Type B pancreatic cell (in vitro differentiated cells): ENCODE measurements at regions not wholly inside any gene's neighbourhood (a gene's known extent, or its start where the extent isn't known, plus 50 kb on each side); places are given as distances from the start of the nearest gene placed in this dataset.

Source experiments
- DNase-seq: peaks from one replicate; pipeline ENCODE4 v3.0.0; 2021; ENCODE audit warnings: mixed read lengths; ENCODE audit not compliant: unreplicated experiment; ENCODE audit errors: extremely low spot score
- H3K27ac Mint-ChIP-seq: 2 replicates; pipeline ENCODE4 v1.8.0; 2021; ENCODE audit warnings: mild to moderate bottlenecking, mixed read lengths
- H3K27me3 Mint-ChIP-seq: 2 replicates; pipeline ENCODE4 v1.8.0; 2021; ENCODE audit warnings: mixed read lengths
- H3K36me3 Mint-ChIP-seq: 2 replicates; pipeline ENCODE4 v1.8.0; 2021; ENCODE audit warnings: mixed read lengths
- H3K4me1 Mint-ChIP-seq: one replicate; pipeline ENCODE4 v1.8.0; 2021; ENCODE audit warnings: mixed read lengths; ENCODE audit not compliant: unreplicated experiment
- H3K4me3 Mint-ChIP-seq: 2 replicates; pipeline ENCODE4 v1.8.0; 2021; ENCODE audit warnings: mild to moderate bottlenecking, mixed read lengths
- H3K9me3 Mint-ChIP-seq: 2 replicates; pipeline ENCODE4 v1.8.0; 2021; ENCODE audit warnings: mixed read lengths
- CTCF ChIP-seq: fragments of 200-600 bp; sonication (generic); conservative IDR thresholded peaks from 2 replicates; pipeline ENCODE4 v1.5.0; 2021; ENCODE audit warnings: antibody characterized with exemption, mild to moderate bottlenecking

DNA sequence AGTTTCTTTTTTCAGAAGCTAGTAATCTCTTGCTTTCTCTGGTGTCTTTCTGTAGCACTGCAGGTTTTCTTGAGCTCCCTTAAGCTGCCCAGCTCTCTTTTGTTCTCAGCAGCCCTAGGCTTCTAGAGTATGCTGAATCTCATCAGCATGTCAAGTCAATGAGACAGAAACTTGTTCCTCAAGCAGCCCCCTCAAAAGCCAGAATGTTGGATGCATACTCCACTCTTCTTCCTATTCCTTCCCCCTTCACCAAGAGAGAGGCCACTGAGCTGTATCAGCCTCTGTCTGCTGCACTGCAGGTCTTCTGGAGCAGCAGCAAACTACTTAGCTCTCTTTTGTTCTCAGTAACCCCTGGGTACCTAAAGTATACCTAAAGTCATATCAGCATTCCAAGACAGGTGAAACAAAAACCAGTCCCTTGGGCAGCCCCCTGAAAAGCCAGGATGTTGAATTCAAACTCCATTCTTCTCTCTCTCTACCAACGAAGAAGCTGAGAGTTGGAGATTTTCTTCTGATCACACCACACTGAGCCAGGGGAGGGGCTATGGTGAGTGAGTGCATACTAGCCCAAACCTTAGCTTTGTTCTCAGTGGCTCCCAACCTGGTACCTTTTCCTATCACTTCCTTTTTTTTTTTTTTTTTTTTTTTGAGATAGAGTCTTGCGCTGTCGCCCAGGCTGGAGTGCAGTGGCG is 73.3 kb upstream of the WAC start:
- no peak for TF ChIP-seq CTCF
- no peak for DNase-seq
- H3K4me1 Mint-ChIP-seq = peaks cover 19% of the 10 kb centered on the region
- peaks cover 7% of the 10 kb centered on the region for H3K9me3 Mint-ChIP-seq
- H3K27ac Mint-ChIP-seq = no peak overlapping the region
- H3K27me3 Mint-ChIP-seq = no peaks in the 10 kb centered on the region
- H3K36me3 Mint-ChIP-seq = no peaks in the 10 kb centered on the region
- no peak overlapping the region for H3K4me3 Mint-ChIP-seq

DNA sequence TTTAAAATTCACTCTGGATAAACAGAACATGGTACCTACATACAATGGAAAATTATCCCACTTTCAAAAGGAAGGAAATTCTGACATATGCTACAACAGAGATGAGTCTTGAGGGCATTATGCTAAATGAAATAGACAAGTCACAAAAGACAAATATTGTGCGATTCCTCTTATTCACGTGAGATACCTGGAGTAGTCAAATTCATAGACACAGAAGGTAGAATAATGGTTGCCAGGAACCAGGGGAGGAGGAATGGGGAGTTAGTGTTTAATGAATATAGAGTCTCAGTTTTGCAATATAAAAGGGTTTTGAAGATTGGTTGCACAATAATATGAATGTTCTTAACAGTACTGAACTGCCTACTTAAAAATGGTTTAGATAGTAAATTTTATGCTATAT is 69.8 kb upstream of the WAC start:
- H3K36me3 Mint-ChIP-seq = no peaks in the 10 kb centered on the region
- H3K27ac Mint-ChIP-seq = no peak overlapping the region
- DNase-seq = no peak
- no peaks in the 10 kb centered on the region for H3K9me3 Mint-ChIP-seq
- H3K4me1 Mint-ChIP-seq = peaks cover 9% of the 10 kb centered on the region
- no peaks in the 10 kb centered on the region for H3K27me3 Mint-ChIP-seq
- no peak overlapping the region for H3K4me3 Mint-ChIP-seq
- TF ChIP-seq CTCF = no peak

- no peak overlapping the region for H3K27ac Mint-ChIP-seq
- no peaks in the 10 kb centered on the region for H3K27me3 Mint-ChIP-seq
- no peaks in the 10 kb centered on the region for H3K9me3 Mint-ChIP-seq
- H3K4me1 Mint-ChIP-seq = peaks cover 8% of the 10 kb centered on the region
- DNase-seq = no peak
- no peak overlapping the region for H3K4me3 Mint-ChIP-seq
- no peaks in the 10 kb centered on the region for H3K36me3 Mint-ChIP-seq
- no peak for TF ChIP-seq CTCF
Measured at GRCh38 chr10:28463676-28464395, 69.1 kb upstream of the WAC start.

DNA sequence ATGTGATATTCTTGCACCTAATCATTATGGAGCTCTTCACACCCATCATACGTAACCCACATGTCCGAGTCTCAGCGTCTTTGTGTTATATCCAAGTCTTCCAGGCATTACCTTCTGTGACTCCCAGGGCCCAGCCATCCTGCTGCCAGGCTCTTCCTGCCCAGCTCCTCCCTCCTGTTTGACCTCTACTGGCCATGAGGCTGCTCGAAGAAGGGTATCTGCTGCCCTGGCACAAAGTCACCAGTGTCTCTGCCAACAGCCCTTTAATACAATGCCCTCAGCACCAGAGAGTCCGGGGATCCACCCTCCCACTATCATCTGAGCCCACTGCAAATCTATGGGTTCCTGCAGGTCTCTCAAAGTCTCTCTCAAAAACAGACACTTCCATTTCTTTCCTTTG is 65.3 kb upstream of the WAC start:
- no peak for DNase-seq
- Mint-ChIP-seq H3K4me1 (peaks cover 10% of the 10 kb centered on the region), H3K27ac (no peak overlapping the region), H3K36me3 (no peaks in the 10 kb centered on the region), H3K9me3 (no peaks in the 10 kb centered on the region), H3K4me3 (no peak overlapping the region), H3K27me3 (no peaks in the 10 kb centered on the region)
- TF ChIP-seq CTCF = no peak

GRCh38 chr10:28468707-28469483 is 64.0 kb upstream of the WAC start:
- Mint-ChIP-seq H3K4me3 (no peak overlapping the region), H3K9me3 (no peaks in the 10 kb centered on the region), H3K4me1 (peaks cover 10% of the 10 kb centered on the region), H3K27ac (no peak overlapping the region), H3K27me3 (no peaks in the 10 kb centered on the region), H3K36me3 (no peaks in the 10 kb centered on the region)
- TF ChIP-seq CTCF = no peak
- no peak for DNase-seq
